MM.1S (cell line): ENCODE measurements at regions not wholly inside any gene's neighbourhood (a gene's known extent, or its start where the extent isn't known, plus 50 kb on each side); places are given as distances from the start of the nearest gene placed in this dataset.

Experiments used
- CTCF ChIP-seq: fragments of 300-600 bp; sonication (generic); IDR thresholded peaks from 2 replicates; pipeline ENCODE4 v1.5.1; 2016; ENCODE audit warnings: antibody characterized with exemption, low read length, mixed read lengths
- EZH2 ChIP-seq: fragments of 300-600 bp; sonication (generic); optimal IDR thresholded peaks from 2 replicates; pipeline ENCODE3; 2017; ENCODE audit warnings: low read depth, mild to moderate bottlenecking, antibody characterized with exemption, low read length, mixed read lengths

- no peak for TF ChIP-seq CTCF
- TF ChIP-seq EZH2, result no peak
Measured at GRCh38 chr15:61680260-61681037, 379.8 kb downstream of the VPS13C start.
